Hematopoietic multipotent progenitor cell (in vitro differentiated cells): ENCODE measurements at regions not wholly inside any gene's neighbourhood (a gene's known extent, or its start where the extent isn't known, plus 50 kb on each side); places are given as distances from the start of the nearest gene placed in this dataset.
A peak's percentile ranks its signal among the peaks of the same experiment; 100 is the strongest.

Source experiments
- DNase-seq, 3 donors: peaks; one replicate each; pipeline ENCODE4 v3.0.0-alpha.2; 2011 to 2015; ENCODE audit warnings: low read depth in 2 of 3, low spot score in 2 of 3

DNA sequence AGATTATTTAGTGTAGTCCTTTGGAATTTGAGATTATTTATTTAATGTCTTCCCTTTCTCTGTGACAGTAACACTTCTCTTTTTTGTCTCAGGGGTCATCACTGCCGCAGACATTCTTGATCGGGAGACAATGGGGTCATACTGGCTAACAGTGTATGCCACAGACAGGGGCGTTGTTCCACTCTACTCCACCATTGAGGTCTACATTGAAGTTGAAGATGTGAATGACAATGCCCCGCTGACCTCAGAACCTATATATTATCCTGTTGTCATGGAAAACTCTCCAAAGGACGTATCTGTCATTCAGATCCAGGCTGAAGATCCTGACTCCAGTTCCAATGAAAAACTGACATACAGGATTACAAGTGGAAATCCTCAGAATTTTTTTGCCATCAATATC, 299.9 kb downstream of the FAT3 start:
- no peak for DNase-seq

DNA sequence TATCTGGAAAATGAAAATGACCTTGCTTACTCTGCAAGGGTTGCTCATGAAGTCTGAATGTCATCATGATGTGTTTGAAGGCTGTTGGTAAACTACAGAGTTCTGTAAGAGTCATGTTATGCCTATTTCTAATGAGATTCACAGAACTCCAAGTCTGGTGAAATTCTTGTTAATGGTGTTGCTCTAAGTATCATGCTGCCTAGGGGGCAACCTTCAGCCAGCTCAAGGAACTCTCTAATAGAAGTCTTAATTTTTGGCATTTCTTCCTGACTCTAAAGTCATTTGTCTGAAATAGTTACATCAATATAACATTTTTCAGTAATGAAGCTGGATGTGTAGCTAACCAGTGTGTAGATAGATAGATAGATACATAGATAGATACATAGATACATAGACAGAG, 302.8 kb downstream of the FAT3 start:
- no peak for DNase-seq

DNA sequence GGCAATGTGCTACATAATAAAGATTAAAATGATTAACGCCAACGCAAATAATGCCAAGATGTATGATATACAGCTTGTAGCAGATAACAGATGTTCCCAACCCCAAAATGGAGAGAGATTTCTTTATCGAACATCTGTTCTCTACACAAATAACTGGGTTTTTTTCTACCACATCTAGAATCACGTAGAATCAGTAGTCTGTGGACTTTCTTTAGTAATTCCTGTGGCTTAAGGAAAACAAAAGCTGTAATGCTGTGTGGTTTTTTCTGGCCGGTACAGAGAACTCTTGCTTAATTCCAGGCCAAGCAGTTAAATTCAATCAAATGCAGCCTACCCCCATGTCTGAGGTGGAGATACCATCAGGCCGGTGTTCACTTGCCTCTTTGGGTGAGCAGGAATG, 303.4 kb downstream of the FAT3 start:
- no peak for DNase-seq

DNA sequence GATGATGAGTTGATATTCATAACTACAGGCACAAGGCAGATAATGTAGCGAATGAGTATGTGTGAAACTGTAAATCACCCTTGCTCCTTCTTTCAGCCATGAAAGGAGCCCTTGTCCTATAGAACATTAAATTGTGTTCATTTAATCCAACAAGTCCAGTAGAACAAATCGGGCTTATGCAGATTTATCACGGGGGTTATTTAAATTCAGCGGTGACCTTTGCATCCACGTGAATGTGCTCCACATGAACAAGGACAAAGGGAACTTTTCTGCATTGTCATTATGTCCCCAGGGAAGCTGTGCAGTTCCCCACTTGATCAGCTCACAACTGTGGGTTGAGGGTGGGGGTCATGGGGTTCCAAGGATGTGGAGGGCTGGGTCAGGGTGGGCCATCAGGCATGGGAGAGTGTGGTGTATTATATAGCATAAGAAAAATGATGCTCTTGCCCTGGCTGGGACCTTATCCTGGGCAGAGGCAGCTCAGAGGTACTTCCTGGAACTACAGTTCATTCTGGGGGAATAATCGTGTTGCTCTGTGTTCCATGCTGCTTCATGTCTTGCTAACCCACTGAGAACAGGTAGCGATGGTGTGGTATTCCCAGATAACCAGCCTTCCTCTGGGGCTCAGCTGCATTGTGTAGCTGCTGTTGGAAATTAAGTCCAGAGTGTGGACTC, 306.6 kb downstream of the FAT3 start:
- DNase-seq: no peak

DNA sequence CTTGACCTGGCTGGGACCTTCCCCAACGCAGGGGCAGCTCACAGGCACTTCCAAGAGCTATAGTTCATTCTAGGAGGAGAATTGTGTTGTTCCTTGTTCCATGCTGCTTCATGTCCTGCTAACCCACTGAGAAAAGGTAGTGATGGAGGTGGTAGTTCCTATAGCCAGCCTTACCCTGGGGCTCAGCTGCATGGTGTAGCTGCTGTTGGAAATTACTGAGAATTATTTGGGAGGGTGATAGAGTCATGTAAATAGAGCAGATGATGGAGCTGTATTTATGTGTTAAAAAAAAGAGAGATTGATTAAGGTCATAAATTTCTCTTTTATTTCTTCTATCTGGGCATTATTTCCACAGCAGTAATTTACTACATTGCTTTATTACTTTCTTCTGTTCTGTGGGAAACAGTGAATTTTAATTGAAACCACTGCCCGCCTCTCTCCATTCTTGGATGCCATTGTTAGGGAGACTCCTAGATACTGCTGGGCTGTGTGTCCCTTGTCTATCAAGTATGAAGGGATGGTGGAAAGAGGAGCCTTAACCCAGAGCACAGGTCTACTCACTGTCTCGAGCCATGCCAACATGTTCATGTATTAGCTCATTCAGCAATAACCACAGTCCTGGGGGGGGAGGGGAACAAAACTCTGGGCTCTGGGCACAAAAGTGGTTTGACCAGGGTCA, 309.2 kb downstream of the FAT3 start:
- DNase-seq: no peak

DNA sequence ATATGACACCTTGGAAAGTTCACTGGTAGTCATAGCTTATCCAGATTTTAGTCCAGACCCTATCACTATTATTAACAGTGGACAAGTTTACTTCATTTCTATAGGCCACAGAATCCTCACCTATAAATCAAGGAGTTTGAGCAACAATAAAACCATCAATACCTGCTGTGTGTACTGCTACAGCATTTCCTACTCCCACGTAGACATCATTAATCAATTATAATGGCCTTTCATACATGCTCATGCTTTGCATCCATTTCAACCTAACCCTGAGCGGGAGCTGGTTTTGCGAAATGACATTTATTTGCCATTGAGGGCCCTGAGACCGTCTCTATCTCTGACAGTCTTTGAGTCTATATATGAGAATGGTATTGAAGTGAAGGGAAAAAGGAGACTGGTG, 312.3 kb downstream of the FAT3 start:
- DNase-seq: no peak

DNA sequence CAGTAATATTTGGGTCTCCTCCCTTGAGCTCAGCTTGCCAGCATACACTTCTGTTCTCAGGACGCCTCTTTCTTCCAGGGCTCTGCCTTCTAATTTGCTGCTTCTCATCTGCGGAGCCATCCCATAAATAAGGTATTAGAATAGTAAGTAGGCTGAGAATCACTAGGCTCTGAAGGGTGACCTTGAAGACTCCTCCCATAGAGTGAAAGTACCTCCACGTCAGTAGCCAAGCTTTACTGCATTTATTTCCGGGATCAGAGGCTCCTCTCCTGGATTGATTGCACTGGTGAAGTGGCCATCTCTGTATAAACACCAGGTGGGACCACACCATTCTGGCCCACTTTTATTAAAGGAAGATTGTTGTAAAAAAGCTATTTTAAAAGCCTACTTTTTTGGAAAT, 315.5 kb downstream of the FAT3 start:
- no peak for DNase-seq

DNA sequence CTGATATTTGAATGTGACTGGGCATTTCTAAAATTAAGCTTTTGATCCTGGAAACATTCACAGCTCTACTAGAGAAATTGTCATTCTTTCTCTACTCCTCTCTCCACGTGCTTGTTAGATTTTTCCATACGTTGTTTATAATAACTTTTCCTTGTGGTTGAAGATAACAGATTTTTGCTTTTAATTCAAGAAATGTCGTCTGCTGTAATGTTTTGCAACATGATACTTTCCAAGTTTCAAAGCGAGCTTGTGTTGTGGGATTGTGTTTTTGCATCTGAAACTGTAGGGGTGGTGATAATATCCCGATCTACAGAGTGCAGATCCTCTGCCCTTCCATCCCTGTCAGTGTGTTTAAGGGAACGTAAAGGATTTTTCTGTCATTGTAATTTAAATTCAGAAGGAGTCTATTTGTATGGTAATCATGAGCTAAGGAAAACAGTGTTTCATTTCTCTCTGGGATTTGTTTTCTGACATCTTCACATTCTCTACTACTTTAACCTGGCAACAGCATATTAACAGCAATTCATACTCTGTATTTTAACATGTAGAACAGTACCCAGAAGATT, 321.4 kb downstream of the FAT3 start:
- DNase-seq: no peak

DNA sequence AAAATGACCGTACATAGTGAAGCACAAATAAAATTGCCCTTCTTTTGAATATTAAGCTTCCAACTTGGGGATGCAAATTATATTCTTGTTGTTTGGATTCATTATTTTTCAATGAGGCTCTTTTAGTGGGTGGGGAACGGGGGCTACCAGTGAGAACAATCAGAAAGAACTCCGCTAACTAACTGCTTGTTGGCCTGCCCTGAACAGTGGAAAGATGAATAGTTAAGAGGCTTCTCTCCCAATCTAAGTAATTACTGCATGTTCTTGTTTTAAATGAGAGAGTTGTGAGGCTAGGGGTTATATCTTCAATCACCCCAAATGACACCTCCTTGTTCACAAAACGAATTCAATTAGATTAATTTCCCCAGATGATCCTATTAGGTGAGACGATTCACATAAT, 322.0 kb downstream of the FAT3 start:
- no peak for DNase-seq

DNA sequence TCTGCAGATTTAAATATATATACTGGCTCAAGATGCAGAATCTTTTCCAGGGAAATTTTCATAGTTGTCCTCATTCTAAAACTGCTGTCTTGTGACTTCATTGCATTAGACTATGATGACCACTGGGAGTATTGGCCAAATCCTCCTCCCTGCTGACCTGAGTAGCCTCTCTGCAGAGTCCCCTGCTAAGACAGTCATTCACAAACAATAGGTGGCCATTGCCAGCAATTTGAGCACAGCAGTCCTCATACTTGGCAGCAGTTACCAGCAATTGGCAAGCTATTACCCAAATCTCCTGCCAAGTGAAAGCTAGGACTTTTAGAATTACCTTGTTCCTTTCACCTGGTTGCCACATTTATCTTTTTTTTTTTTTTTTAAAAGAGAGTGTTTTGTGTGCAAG, 325.8 kb downstream of the FAT3 start:
- DNase-seq: no peak

DNA sequence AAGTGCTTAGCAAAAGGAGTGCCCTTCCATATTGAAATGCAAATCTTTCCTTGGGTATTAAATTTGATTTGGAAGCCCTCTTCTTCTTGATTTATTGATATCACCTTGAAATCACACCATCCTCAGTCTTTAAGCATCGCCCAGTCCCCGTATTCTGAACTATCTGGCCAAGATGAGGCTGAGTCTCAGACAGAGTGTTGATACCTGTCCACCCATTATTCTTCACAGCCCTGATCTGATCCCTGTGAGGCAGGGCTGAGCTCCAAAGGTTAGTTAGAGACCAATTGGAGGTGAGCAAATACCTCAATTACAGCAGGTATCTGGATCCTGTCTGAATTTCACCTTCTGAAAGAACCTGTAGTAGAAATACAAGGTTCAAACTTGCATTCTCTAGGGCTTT, 326.3 kb downstream of the FAT3 start:
- no peak for DNase-seq

DNA sequence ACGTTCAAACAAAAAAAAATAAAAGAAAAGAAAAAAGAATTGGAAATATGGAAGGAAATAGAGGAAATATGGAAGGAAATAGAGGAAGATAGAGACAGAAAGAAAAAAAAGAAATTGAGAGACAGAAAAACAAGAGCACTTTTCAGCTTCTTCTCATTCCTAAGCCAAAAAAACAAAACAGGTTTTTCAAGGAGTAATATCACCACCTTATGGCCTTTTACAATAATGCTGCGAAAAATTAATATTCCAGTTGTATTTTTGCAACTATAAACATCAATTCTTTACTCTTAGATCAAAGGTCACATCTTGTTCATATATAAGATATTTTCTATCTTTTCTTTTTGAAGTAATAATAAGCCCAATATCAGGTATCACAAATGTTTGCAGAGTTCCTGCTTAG, 328.3 kb downstream of the FAT3 start:
- DNase-seq: peak in 1 of 3 donors; percentile 12

DNA sequence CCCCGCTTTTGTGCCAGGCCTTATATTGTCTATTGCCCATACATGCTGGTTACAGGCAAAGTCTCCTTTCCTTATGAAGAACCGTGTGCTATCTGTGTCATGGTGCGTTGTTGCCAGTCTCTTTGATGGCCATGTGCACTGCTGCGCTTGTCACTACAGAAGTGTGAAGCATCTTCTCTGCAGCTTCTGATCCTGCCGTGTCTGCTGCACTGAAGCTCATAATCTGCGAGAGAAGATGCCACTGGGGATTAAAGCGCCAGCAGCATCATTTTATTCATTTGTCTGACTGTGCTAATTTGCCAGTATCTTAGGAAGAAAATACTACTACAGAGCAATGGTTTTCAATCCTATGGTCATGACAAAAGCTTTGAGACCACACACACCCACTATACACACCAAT, 330.1 kb downstream of the FAT3 start:
- no peak for DNase-seq

DNA sequence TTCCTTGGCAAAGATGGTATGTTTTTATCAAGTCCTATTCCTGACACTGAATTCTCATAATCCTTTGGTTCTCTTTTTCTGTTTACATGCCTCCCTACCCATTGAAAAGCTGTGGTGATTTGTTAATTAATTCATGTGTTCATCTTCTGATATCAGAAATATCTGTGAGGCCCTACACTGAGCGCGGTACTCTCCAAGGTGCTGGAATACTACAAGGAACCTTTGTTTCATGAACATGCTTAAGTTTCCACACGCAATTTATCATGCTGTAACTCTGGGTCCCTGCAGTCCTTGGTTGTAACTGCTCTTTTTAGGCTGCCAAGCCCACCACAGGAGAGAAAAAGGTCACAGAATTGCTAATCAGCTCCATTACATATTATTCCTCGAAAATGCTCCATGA, 331.8 kb downstream of the FAT3 start:
- peak in 1 of 3 donors; percentile 23 for DNase-seq

DNA sequence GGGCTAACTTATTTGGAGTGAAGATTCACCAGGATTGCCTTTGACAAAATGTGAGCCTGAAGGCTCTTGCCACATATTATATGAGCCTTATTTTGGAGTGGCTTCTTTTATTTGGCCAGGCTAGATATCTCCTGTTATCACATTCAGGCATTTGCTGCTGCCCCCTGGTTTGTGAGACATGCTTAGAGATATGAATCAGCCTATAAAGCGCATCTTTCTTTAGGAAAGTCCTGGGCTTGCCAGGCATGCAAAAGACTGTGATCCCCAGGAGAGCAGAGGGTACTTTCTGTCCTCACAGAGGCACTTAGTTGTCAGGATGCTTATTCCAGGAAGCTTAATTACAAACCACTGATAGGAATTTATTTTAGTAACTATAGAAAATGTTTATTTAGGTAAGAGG, 333.3 kb downstream of the FAT3 start:
- no peak for DNase-seq

DNA sequence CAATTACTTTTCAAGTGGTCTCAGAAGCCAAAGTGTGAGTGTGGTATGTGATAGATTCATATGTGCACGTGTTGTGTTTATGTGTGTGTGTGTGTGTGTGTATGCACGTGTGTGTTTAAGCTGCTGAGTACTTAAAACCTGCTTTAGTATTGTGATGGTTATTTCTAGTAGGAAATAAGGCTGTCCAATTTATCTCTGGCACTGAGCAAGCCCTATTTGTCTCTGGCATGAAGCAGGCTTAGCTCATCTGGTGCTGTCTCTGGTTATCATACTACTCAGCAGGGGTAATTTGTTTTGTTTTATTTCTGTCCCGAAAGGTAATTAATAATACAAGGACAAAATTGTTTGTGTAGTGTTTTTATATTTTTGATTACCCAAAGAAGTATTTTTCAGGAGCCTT, 333.7 kb downstream of the FAT3 start:
- no peak for DNase-seq

DNA sequence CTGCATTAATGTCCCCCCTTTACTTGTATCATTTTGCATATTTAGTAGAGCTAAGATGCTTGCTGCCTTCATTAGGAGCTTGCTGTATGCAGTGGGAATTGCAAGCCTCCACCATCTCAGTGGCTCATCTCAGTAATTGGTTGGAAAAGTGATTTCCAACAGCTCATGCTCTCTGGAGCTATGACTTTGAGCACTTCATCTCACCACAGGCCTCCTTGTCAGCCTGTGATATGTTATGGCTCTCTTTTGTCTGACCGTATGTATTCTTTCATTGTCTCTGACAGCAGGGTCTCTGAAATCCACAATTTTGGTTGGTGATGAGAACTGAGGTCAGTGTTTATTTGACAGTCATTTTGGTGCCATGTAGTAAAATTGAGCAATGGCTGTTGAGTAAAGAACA, 345.1 kb downstream of the FAT3 start:
- no peak for DNase-seq

DNA sequence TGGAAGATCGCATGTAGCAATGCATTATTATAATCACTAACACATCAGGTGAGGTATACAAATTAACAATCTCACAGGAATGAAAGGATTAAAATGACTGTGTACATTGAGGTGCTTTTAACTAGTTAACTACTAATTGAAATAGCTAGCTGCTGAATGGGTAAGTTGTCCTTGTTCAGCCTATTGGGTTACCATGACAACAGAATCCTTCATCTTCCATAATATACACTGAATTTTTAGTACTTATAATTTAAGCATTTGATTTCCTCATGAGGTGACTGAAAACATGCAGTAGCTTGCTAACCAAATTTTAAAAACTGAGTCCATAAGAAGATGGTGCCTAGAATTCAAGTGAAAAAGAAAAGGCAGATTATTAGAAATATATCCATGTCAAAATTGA, 347.9 kb downstream of the FAT3 start:
- DNase-seq: no peak

DNA sequence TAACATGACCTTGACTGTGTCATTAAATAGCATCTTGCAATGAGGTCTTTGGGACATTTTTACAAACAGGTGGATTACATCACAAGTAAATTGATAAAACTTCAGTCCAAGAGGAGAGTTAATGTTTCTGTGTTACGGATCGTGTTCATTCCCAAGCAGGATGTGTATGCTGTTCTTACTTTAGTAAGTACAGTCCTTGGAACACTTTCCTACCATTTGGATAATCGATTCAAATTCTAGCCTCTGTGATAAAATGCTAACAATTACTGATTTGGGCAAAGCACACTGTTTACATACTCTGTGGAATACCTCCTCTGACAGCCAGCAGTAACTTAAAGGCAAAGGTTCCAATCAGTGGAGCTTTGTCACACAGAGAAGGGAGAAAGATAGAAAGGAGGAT, 351.7 kb downstream of the FAT3 start:
- no peak for DNase-seq

DNA sequence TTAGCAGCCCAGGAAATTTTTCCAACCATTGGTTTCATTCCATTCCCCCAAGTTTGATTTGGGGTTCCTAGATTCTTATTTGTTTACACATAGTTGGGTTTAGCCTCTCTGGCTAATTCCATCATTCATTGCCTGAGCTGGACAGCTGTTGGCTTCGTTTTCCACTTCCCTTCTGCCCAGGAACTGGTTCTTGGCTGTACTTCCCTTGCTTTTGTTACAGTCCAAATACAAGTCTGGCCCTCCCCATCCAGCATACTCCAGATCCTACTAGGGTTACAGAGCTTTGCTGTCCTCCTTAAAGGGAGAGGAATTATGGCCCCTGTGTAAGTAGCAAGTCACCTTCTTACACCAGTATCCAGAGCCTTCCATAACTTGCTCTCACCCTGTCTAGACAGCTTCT, 356.3 kb downstream of the FAT3 start:
- no peak for DNase-seq

DNA sequence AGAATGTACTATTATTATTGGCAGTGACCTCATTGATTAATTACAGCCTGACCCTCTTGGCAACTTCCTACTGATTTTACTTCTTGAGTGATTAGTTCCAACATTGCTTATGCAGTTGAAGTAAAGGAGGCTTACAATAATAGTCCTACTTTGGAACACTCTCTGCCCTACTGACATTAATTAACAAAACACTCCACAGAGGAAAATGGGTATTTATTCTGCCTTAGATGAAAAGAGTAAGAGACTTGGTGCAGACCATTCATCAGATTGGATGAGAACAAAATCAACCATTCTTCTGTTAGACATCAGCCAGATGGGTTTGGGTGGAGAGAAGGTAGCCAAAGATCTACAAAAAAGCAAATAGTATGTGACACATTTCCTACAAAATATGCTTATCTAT, 363.8 kb downstream of the FAT3 start:
- DNase-seq: no peak

DNA sequence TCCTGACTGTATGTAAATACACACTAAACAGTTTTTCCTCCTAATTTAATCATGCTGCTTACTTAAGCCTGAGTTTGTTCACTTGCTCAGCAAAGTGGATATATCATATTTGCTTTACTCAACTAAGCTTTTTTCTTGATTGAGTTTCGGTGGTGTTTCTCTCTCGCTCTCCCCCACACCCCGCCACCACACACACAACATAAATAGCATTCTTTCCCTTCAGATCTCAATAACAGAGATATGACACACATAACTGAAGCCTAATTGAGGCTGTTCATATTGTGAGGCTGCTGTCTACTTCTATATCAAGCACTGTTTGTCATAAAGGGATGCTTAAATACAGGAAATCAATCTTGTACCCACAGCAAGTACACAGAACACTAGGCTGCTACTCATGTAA, 364.9 kb downstream of the FAT3 start:
- DNase-seq: no peak

DNA sequence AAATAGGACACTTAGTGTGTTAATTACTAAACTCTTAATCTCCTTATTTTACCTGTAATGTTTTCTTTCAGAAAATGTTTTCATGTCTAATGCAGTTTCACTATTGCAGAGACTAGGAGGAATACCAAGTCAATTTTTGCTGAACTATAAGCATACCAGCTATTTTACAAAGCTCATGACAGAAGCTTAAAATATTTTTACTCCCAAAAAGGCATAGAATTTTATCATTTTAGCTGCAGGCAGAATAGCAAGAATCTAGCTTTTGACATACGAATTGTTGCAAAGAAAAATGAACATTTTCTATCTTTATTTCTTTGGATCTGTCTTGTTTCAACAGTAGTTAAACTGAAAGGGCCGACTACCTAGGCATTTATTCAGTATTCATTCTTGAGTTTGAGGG, 366.9 kb downstream of the FAT3 start:
- no peak for DNase-seq
